ENCODE measurements at regions not wholly inside any gene's neighbourhood (a gene's known extent, or its start where the extent isn't known, plus 50 kb on each side); places are given as distances from the start of the nearest gene placed in this dataset.

- TF ChIP-seq TAF1 (IDR thresholded peaks at IDR 0.05; ENCODE audit: low read depth, low read length) = no peak
- no peak for TF ChIP-seq POU2F2 (IDR thresholded peaks at IDR 0.05; ENCODE audit: low read depth, low read length)
- TF ChIP-seq PAX5 (IDR thresholded peaks at IDR 0.05; ENCODE audit: insufficient read depth, low read length, severe bottlenecking) = no peak
- TF ChIP-seq POLR2AphosphoS5 (IDR thresholded peaks at IDR 0.05; ENCODE audit: low read depth, low read length) = no peak
- TF ChIP-seq POLR2A (IDR thresholded peaks at IDR 0.05; ENCODE audit: low read depth, low read length) = no peak
- TF ChIP-seq SPI1 (IDR thresholded peaks at IDR 0.05; ENCODE audit: low read depth, low read length) = no peak
These were observed 276.7 kb upstream of the LRIG3 start for GRCh38 chr12:59196989-59197388.

GRCh38 chr12:59194794-59195193 lies 274.5 kb upstream of the LRIG3 start:
- DNase-seq (ENCODE audit: insufficient read length, low spot score) (no peak), FAIRE-seq (no peak)
- no peak for TF ChIP-seq POLR2A (IDR thresholded peaks at IDR 0.05; ENCODE audit: low read depth, low read length)
- no peak for TF ChIP-seq TAF1 (IDR thresholded peaks at IDR 0.05; ENCODE audit: low read depth, low read length)
- TF ChIP-seq POU2F2 (IDR thresholded peaks at IDR 0.05; ENCODE audit: low read depth, low read length) = no peak
- no peak for TF ChIP-seq PAX5 (IDR thresholded peaks at IDR 0.05; ENCODE audit: insufficient read depth, low read length, severe bottlenecking)
- no peak for TF ChIP-seq POLR2AphosphoS5 (IDR thresholded peaks at IDR 0.05; ENCODE audit: low read depth, low read length)
- TF ChIP-seq SPI1 (IDR thresholded peaks at IDR 0.05; ENCODE audit: low read depth, low read length) = no peak

More at GRCh38 chr12:59196989-59197388, 276.7 kb upstream of the LRIG3 start:
- DNase-seq (ENCODE audit: insufficient read length, low spot score) = no peak
- no peak for FAIRE-seq

- no peak for DNase-seq (ENCODE audit: insufficient read length, low spot score)
- no peak for FAIRE-seq
- TF ChIP-seq POU2F2 (IDR thresholded peaks at IDR 0.05; ENCODE audit: low read depth, low read length) (no peak), TAF1 (IDR thresholded peaks at IDR 0.05; ENCODE audit: low read depth, low read length) (no peak), PAX5 (IDR thresholded peaks at IDR 0.05; ENCODE audit: insufficient read depth, low read length, severe bottlenecking) (no peak), POLR2A (IDR thresholded peaks at IDR 0.05; ENCODE audit: low read depth, low read length) (no peak), POLR2AphosphoS5 (IDR thresholded peaks at IDR 0.05; ENCODE audit: low read depth, low read length) (no peak), SPI1 (IDR thresholded peaks at IDR 0.05; ENCODE audit: low read depth, low read length) (no peak)
These were observed 273.3 kb upstream of the LRIG3 start for GRCh38 chr12:59193476-59194050.

GRCh38 chr12:59191372-59191771 lies 271.1 kb upstream of the LRIG3 start:
- no peak for TF ChIP-seq TAF1 (IDR thresholded peaks at IDR 0.05; ENCODE audit: low read depth, low read length)
- TF ChIP-seq SPI1 (IDR thresholded peaks at IDR 0.05; ENCODE audit: low read depth, low read length) = no peak
- TF ChIP-seq PAX5 (IDR thresholded peaks at IDR 0.05; ENCODE audit: insufficient read depth, low read length, severe bottlenecking) = no peak
- no peak for TF ChIP-seq POLR2A (IDR thresholded peaks at IDR 0.05; ENCODE audit: low read depth, low read length)
- no peak for TF ChIP-seq POU2F2 (IDR thresholded peaks at IDR 0.05; ENCODE audit: low read depth, low read length)
- no peak for FAIRE-seq
- no peak for DNase-seq (ENCODE audit: insufficient read length, low spot score)

GRCh38 chr12:59186451-59186850 lies 266.1 kb upstream of the LRIG3 start:
- DNase-seq (ENCODE audit: insufficient read length, low spot score) (no peak), FAIRE-seq (no peak)
- TF ChIP-seq SPI1 (IDR thresholded peaks at IDR 0.05; ENCODE audit: low read depth, low read length) (no peak), POLR2A (IDR thresholded peaks at IDR 0.05; ENCODE audit: low read depth, low read length) (no peak), TAF1 (IDR thresholded peaks at IDR 0.05; ENCODE audit: low read depth, low read length) (no peak), POLR2AphosphoS5 (IDR thresholded peaks at IDR 0.05; ENCODE audit: low read depth, low read length) (no peak), POU2F2 (IDR thresholded peaks at IDR 0.05; ENCODE audit: low read depth, low read length) (no peak), PAX5 (IDR thresholded peaks at IDR 0.05; ENCODE audit: insufficient read depth, low read length, severe bottlenecking) (no peak)

- FAIRE-seq (no peak), DNase-seq (ENCODE audit: insufficient read length, low spot score) (no peak)
- TF ChIP-seq PAX5 (IDR thresholded peaks at IDR 0.05; ENCODE audit: insufficient read depth, low read length, severe bottlenecking) = no peak
- TF ChIP-seq SPI1 (IDR thresholded peaks at IDR 0.05; ENCODE audit: low read depth, low read length) = no peak
- TF ChIP-seq POU2F2 (IDR thresholded peaks at IDR 0.05; ENCODE audit: low read depth, low read length) = no peak
- TF ChIP-seq TAF1 (IDR thresholded peaks at IDR 0.05; ENCODE audit: low read depth, low read length) = no peak
- TF ChIP-seq POLR2AphosphoS5 (IDR thresholded peaks at IDR 0.05; ENCODE audit: low read depth, low read length) = no peak
These were observed 265.0 kb upstream of the LRIG3 start for GRCh38 chr12:59185295-59185694.

- TF ChIP-seq PAX5 (IDR thresholded peaks at IDR 0.05; ENCODE audit: insufficient read depth, low read length, severe bottlenecking) (no peak), TAF1 (IDR thresholded peaks at IDR 0.05; ENCODE audit: low read depth, low read length) (no peak), POLR2AphosphoS5 (IDR thresholded peaks at IDR 0.05; ENCODE audit: low read depth, low read length) (no peak), SPI1 (IDR thresholded peaks at IDR 0.05; ENCODE audit: low read depth, low read length) (no peak), POU2F2 (IDR thresholded peaks at IDR 0.05; ENCODE audit: low read depth, low read length) (no peak), POLR2A (IDR thresholded peaks at IDR 0.05; ENCODE audit: low read depth, low read length) (no peak)
- FAIRE-seq = no peak
- no peak for DNase-seq (ENCODE audit: insufficient read length, low spot score)
These were observed 262.6 kb upstream of the LRIG3 start for GRCh38 chr12:59182658-59183455.

- FAIRE-seq (no peak), DNase-seq (ENCODE audit: insufficient read length, low spot score) (no peak)
- TF ChIP-seq TAF1 (IDR thresholded peaks at IDR 0.05; ENCODE audit: low read depth, low read length) = no peak
- no peak for TF ChIP-seq POLR2A (IDR thresholded peaks at IDR 0.05; ENCODE audit: low read depth, low read length)
- no peak for TF ChIP-seq POLR2AphosphoS5 (IDR thresholded peaks at IDR 0.05; ENCODE audit: low read depth, low read length)
- TF ChIP-seq POU2F2 (IDR thresholded peaks at IDR 0.05; ENCODE audit: low read depth, low read length) = no peak
- no peak for TF ChIP-seq SPI1 (IDR thresholded peaks at IDR 0.05; ENCODE audit: low read depth, low read length)
- no peak for TF ChIP-seq PAX5 (IDR thresholded peaks at IDR 0.05; ENCODE audit: insufficient read depth, low read length, severe bottlenecking)
These were observed 261.9 kb upstream of the LRIG3 start for GRCh38 chr12:59182191-59182590.

GRCh38 chr12:59181196-59181777 lies 261.0 kb upstream of the LRIG3 start:
- DNase-seq (ENCODE audit: insufficient read length, low spot score) = no peak
- no peak for FAIRE-seq
- TF ChIP-seq POU2F2 (IDR thresholded peaks at IDR 0.05; ENCODE audit: low read depth, low read length) = no peak
- no peak for TF ChIP-seq POLR2AphosphoS5 (IDR thresholded peaks at IDR 0.05; ENCODE audit: low read depth, low read length)
- TF ChIP-seq TAF1 (IDR thresholded peaks at IDR 0.05; ENCODE audit: low read depth, low read length) = no peak
- no peak for TF ChIP-seq POLR2A (IDR thresholded peaks at IDR 0.05; ENCODE audit: low read depth, low read length)
- TF ChIP-seq PAX5 (IDR thresholded peaks at IDR 0.05; ENCODE audit: insufficient read depth, low read length, severe bottlenecking) = no peak
- TF ChIP-seq SPI1 (IDR thresholded peaks at IDR 0.05; ENCODE audit: low read depth, low read length) = no peak
